ENCODE measurements at regions not wholly inside any gene's neighbourhood (a gene's known extent, or its start where the extent isn't known, plus 50 kb on each side); places are given as distances from the start of the nearest gene placed in this dataset.
"Not testable (repeated sequence)": the region's sequence is repeated elsewhere in the genome, so short reads cannot be mapped to it uniquely, and the experiment has no call there.

GRCh38 chr6:126206504-126207246 is 133.2 kb upstream of the CENPW start:
- no peak for DNase-seq

GRCh38 chr6:126210398-126211075 is 129.4 kb upstream of the CENPW start:
- no peak for DNase-seq

GRCh38 chr6:126217497-126217896 is 122.4 kb upstream of the CENPW start:
- DNase-seq, result no peak

- DNase-seq, result not testable (repeated sequence)
These were observed 119.0 kb upstream of the CENPW start for GRCh38 chr6:126220901-126221300.

DNA sequence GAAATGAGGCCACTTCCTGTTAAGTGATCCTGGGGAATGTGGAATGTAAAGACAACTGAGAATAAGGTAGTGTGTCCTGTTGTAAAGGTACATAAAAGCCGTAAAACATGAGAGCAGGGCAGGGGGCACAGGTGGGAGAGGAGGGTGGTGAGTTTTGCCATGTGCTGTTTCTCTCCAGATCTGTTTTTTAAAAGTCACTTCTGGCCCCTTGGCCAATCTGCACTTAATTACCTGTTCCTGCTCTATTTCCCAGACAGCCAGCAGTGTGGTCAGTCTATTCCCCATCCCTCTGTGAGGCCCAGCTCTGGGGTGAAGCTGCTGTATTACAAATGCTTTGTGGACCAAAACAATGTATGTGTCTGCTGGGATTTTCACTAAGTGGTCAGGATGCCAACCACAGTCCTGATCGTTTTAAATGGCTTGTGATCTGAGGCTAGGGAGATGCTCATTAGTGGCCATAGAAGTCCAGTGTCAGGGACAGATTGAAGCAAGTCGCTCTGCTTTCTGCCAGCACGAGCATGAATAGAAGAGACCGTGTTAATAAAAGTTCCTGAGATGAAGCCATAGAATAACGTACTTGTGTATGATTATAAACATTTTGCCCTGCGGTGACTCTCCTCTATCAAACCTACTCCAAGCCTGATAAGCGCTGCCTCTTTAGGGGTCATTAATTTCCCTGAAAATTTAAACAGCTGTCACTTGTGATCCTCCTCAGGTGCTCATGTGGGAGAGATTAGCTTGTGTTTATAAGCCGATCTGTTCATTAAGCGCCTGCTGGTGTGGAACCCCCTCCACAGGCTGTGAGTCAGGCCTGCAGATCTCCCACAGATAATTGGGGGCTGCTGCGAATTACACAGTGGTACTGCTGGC is 111.8 kb upstream of the CENPW start:
- peak; percentile 91 for DNase-seq

GRCh38 chr6:126232671-126233070 is 107.2 kb upstream of the CENPW start:
- DNase-seq, result no peak

GRCh38 chr6:126233192-126233591 is 106.7 kb upstream of the CENPW start:
- DNase-seq, result no peak

DNA sequence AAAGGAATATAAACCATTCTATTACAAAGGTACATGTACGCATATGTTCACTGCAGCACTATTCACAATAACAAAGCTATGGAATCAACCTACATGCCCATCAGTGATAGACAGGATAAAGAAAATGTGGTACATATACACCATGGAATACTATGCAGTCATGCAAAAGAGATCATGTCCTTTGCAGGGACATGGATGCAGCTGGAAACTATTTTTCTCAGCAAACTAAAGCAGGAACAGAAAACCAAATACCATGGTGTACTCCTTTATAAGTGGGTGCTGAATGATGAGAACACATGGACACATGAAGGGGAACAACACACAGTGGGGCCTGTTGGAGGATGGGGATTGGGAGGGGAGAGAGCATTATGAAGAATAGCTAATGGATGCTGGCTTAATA is 104.6 kb upstream of the CENPW start:
- no peak for DNase-seq

DNA sequence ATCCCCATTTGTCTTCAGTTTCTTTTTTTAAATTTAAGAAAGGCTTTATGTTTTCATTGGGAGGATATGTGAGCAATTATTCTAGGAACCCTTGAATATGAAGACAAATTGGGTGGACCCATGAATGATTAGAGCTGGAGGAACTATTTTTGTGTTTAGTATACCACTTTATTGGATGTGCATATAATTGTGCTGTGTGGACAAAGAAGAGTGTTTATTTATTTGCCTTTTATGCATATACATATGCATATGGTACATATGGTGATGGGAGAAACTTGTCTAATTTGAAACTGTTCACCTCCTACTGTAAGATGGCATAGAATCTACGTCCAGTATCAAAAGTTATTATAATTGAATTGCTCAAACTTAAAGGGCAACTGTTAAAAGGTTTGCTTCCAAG is 94.8 kb upstream of the CENPW start:
- no peak for DNase-seq

GRCh38 chr6:126252154-126252553 is 87.8 kb upstream of the CENPW start:
- no peak for DNase-seq

DNA sequence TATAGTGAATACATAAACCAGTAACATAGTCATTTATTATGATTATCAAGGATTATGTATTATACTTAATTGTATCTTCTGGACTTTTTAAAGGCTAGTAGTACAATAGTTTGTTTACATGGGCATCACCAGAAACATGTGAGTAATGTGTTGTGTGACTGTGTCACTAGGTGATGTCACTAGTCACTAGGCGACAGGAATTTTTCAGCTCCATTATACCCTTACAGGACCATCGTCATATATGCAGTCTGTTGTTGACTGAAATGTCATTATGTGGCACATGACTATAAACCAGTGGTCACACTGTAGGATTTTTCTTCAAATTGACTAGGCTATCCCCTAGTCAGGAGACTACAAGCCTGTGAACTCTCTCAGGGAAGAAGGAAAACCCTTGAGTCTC is 86.5 kb upstream of the CENPW start:
- DNase-seq, result no peak

DNA sequence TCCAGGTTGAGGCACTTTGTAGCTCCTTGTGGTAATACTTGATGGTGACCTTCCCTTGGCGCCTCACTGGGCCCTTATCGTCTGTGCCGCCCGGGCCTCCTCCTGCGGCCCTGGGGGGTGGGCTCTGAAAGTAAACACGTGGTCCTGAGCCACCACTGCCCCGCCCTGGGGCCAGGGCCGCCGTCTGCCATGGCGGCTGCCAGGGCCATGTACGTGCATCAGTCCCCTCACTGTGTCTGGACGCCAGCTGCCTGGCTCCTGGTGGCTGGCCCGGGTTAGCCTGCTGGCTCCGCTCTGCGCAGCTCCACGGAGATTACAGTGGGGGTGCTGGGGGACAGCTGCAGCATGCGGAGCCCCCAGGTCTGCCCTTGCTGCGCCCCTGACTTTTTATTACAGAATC is 81.8 kb upstream of the CENPW start:
- DNase-seq, result no peak

- DNase-seq, result no peak
These were observed 78.0 kb upstream of the CENPW start for GRCh38 chr6:126261792-126262421.

GRCh38 chr6:126264265-126264664 is 75.7 kb upstream of the CENPW start:
- DNase-seq, result no peak

GRCh38 chr6:126266664-126267063 is 73.3 kb upstream of the CENPW start:
- DNase-seq, result no peak

- peak; percentile 3 for DNase-seq
These were observed 72.3 kb upstream of the CENPW start for GRCh38 chr6:126267626-126268025.

GRCh38 chr6:126268092-126268491 is 71.8 kb upstream of the CENPW start:
- peak; percentile 8 for DNase-seq

DNA sequence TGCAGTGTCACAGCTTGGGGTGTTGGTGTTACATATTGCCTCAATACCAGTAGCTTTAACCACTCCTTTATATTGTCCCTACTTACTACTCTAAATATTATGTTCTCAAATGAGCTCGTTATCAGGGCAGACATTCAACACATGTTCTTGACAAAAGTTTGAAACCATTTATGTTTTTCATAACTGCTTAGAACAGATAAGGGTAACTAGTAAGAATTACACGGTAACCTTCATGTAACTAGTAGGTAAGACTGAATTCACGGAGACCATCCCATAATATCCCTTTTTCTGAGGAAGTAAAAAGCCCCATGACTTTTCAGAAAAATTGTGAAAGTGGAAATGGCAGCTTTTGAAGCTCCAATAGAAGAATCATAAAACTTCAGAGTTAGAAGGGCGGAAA is 59.6 kb upstream of the CENPW start:
- DNase-seq, result no peak

DNA sequence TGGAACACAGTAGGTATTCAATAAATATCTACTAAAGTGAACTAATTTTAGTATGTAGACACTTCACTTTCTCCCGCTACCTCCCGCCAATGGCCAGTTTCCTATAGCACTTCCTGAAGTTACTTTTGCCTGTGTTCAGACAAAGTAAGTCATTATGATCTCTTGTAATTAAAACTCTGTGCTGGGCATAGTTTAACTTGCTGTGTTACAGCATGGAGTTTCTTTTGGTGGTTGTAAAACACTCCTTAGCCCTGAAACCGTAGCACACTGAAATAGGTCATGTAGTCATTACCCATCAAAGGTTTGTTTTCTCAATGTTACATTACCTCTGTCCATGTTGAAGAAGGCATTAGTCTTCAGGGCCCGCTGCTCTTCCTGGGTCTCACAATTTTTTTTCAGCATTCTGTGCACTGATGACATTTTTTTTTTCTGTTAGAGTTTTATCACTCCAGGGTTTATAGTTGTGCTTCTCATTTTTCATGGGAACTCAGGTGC is 54.0 kb upstream of the CENPW start:
- DNase-seq, result no peak
